ENCODE measurements at regions not wholly inside any gene's neighbourhood (a gene's known extent, or its start where the extent isn't known, plus 50 kb on each side); places are given as distances from the start of the nearest gene placed in this dataset.

GRCh38 chr13:58144616-58145015 lies 513.1 kb downstream of the PCDH17 start:
- no peak for TF ChIP-seq PRDM15 (CRISPR knock-in tag; IDR thresholded peaks at IDR 0.05)
- TF ChIP-seq TEAD4 (CRISPR knock-in tag; IDR thresholded peaks at IDR 0.05), result no peak
- TF ChIP-seq TEAD1 (CRISPR knock-in tag; IDR thresholded peaks at IDR 0.05), result no peak
- TF ChIP-seq STAT6 (CRISPR knock-in tag; conservative IDR thresholded peaks at IDR 0.05; ENCODE audit: low read depth), result no peak
- no peak for TF ChIP-seq CTCF (IDR thresholded peaks at IDR 0.05)
- no peak for TF ChIP-seq ZNF532 (CRISPR knock-in tag; IDR thresholded peaks at IDR 0.05; ENCODE audit: borderline replicate concordance)
- TF ChIP-seq E2F1 (CRISPR knock-in tag; IDR thresholded peaks at IDR 0.05), result no peak
- no peak for TF ChIP-seq SOX15 (CRISPR knock-in tag; IDR thresholded peaks at IDR 0.05)
- TF ChIP-seq USF1 (CRISPR knock-in tag; IDR thresholded peaks at IDR 0.05), result no peak
- no peak for TF ChIP-seq ZBTB43 (CRISPR knock-in tag; IDR thresholded peaks at IDR 0.05)
- no peak for TF ChIP-seq USF2 (CRISPR knock-in tag; IDR thresholded peaks at IDR 0.05)
- no peak for TF ChIP-seq ATF3 (CRISPR knock-in tag; conservative IDR thresholded peaks at IDR 0.05)
- TF ChIP-seq FOXP4 (CRISPR knock-in tag; IDR thresholded peaks at IDR 0.05), result no peak
- TF ChIP-seq MAX (CRISPR knock-in tag; IDR thresholded peaks at IDR 0.05), result no peak

Data from WTC11 (cell line).